Esophagus mucosa (tissue), 1 donor: ENCODE measurements at regions not wholly inside any gene's neighbourhood (a gene's known extent, or its start where the extent isn't known, plus 50 kb on each side); places are given as distances from the start of the nearest gene placed in this dataset.
"Not testable (repeated sequence)": the region's sequence is repeated elsewhere in the genome, so short reads cannot be mapped to it uniquely, and the experiment has no call there.

Source experiments
- ATAC-seq: fragments of 200-7000 bp; cut with Tn5 transposase; one replicate; pipeline ENCODE4 v1.9.1; 2020
- donor health status: DM: yes; HTN: yes; CAD: no.

GRCh38 chr3:87575550-87575949, 299.2 kb upstream of the POU1F1 start:
- ATAC-seq = no peak

DNA sequence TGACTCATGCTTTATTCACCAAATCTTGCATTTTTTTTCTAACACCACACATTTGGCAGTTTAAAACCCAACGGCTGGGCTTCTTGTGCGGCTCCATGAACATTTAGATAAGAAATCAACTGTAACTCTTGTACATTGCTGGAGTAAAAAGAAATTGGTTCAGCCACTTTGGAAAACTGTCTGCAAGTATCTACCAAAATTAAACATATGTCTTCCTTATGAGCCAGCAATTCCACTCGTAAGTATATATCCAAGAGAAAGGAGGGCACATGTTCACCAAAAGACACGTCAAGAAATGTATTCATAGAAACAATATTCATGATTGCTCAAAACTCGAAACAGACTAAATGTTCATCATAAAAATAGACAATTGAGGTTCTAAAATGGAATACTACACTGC, 291.9 kb upstream of the POU1F1 start:
- no peak for ATAC-seq

GRCh38 chr3:87564438-87564837, 288.1 kb upstream of the POU1F1 start:
- ATAC-seq = no peak

DNA sequence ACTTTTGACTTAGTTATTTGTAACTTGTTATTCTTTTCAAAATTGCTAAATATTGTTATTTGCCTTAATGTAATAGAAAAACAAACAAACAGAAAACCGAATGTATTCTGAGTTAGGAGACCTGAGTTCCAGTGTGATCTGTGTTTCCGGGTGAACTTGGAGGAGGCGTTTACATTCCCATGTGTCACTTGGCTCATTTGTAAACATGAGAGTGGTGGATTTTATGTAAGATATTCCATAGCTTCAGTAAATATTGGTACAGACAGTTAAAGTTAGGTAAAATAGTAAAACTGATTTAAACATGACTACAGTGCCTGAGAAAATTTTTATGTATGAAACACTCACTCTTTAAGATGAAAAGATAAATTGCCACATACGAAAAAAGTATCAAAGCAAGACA, 287.3 kb upstream of the POU1F1 start:
- ATAC-seq = no peak

- ATAC-seq = no peak
Observed at GRCh38 chr3:87558492-87558891, 282.1 kb upstream of the POU1F1 start.

DNA sequence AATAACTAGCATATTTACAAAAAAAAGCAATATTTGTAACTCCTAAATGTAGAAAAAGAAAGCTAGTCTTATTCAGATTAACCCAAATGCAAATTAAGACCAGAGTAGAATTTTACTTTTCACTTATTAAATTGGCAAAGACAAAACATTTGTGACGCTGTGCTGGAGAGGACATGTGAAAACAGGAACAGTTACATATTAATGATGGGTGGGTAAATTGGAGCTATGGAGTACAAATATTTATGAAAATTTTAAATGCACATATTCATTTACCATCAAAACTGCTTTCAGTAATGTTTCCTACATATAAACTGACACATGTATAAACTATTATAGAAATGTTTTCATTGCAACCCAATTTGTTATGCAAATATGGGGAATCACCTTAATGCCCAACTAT, 278.9 kb upstream of the POU1F1 start:
- no peak for ATAC-seq

DNA sequence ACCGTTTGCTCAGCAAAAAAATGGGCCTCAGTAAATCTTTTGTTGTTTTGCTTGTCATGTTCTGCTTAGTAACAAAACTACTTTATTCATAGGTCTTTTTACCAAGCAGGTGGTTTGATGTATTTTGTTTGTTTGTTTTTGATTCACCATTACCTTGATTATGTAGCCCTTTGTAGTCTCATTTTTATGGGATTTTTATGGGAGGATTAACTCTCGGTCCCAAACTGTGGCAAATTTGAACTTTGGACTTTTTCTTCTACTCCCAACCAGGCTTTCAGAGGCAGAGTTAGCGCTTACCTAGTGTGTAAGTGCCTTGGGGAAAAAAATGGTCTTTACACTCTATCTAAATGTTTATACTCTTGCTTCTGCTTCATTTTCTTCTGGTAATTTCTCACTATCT, 276.7 kb upstream of the POU1F1 start:
- no peak for ATAC-seq

- no peak for ATAC-seq
Observed at GRCh38 chr3:87550892-87551291, 274.5 kb upstream of the POU1F1 start.

DNA sequence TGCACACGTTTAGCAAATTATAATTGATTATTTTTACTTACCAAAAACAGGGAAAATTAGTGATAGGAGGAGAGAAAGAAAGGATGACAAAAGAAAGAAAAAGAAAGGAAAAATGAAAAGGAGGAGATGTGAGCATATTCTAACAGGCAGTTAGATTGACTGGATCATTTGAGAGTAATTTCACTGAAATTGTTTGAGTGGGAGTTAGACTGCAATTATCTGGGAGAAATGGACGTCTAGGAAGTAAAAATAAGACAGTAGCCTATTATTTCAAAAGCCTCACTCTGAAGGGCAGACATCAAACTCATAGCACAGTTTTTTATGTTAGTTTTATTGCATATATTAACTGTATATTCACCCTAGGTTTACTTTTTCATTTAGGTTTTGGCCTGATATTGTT, 272.8 kb upstream of the POU1F1 start:
- ATAC-seq = no peak

DNA sequence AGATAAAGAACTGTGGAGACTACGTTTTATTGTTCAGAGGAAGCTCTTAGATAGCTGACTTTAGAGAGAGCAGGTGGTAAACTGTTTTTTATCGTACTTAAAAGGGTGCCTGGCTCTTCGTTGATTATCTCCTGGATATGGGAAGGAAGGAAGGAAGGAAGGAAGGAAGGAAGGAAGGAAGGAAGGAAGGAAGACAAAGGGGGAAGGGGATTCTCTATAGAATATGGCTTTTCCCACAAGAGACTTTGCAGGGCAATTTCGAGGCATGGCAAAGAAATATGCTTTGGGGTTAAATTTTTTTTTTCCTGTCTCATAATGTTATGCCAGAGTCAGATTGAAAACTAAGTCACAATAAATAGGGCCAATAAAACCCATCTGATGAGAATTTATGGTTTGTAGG, 271.9 kb upstream of the POU1F1 start:
- ATAC-seq = no peak

GRCh38 chr3:87546216-87546615, 269.8 kb upstream of the POU1F1 start:
- no peak for ATAC-seq

DNA sequence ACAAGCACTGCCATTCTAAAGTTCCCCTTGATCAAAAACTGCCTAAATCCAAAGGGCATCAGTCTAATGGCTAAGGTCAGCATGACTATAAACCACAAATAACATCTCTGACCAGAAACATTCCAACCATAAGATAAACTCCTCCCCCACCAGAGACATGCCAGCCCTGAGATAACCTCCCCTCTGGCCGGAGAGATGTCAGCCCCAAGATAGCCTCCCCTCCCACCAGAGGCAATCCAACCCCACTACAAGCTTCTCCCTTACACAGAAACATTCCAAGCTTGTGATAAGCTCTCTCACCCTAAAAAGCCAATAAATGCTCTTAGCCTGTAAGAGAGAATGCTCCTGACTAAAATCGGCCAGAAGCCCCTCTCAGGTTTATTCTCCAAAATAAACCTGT, 267.0 kb upstream of the POU1F1 start:
- ATAC-seq = not testable (repeated sequence)

DNA sequence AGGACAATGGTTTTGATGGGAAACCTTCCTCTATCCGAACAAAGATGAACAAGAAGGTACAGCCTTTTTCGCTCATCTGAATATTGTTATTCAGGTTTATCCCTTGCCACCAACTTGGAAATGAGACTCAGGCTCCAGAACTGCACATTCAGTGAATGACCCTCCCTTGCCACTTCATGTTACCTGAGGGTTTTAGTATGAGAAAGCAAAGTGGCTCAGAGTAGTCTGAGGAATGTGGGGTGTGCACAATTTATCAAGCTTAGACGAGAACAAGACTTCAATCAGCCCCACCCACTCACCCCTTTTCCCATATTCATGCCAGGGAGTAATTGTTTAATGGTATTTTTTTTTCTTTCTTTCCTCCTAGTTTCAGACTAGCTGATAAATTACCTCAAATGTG, 265.3 kb upstream of the POU1F1 start:
- no peak for ATAC-seq

DNA sequence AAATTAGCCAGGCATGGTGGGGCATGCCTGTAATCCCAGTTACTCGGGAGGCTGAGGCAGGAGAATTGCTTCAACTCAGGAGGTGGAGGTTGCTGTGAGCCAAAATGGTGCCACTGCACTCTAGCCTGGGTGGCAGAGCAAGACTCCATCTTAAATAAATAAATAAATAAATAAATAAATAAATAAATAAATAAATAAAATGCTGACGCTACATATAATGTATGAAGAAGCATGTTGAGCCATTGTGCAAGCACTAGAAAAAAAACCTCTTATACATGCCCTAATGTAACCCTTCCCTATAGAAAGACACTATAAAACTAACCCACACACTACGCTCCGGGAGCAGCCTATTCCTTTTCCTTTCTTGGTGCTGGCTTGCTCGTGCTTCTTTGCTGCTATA, 262.3 kb upstream of the POU1F1 start:
- not testable (repeated sequence) for ATAC-seq

DNA sequence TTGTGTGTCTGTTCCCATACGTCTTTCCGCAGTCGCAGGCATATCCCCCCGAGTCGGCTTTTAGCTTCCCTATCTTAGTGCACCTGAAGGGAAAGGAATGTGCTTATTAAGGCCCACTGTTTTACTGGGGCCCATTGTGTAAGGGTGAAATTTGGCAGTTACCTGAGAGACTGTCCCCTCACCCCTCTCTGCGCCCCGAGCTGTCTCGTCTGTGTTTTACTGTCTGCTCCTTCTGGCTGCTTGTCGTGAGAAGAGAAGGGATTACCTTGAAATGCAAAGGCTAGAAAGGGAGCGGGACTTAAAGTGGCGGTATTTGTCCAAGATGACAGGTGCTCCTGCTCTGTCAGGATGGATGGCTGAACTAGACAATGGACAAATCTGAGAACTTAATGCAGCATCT, 233.0 kb upstream of the POU1F1 start:
- ATAC-seq = no peak

- no peak for ATAC-seq
Observed at GRCh38 chr3:87508921-87509320, 232.5 kb upstream of the POU1F1 start.

DNA sequence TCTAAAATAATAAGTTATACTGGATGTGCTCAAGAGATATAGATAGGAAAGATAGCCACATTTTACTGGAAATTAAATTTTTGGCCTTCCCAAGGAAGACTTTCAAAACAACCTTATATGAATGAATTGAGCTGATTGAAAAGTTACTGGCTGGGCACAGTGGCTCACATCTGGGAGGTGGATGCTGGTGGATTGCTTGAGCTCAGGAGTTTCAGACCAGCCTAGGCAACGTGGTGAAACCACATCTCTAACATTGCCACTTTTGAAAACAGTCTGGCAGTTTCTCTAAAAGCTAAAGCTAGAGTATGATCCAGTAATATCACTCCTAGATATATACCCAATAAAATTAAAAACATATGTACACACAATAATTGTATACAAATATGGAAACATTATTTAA, 231.4 kb upstream of the POU1F1 start:
- no peak for ATAC-seq

DNA sequence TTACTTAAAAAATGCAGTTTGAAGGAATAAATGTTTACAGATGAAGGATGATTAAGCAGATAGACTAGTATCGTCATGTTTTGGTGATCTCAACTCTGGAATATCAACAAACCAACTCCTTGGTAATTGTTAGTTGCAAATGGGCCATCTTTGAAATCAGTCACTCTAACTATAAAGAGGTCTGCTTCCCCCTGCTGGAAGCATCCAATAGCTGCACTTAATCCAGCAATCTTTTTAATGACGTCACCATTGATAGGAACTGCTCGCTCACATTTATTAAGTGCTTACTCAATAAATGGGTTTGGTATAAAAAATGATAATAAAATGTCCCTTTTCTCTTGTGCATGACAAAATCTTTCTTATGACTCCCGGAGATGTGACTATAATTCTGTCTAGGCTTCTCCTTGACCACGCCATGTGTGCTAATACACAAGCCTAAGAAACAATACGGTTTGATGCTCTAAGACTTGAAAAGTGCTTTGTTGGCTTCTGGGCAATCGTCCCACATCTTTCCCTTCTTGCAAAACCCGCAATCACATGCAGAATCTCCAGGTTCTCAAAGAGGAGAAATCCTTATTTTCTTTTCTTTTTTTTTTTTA, 227.6 kb upstream of the POU1F1 start:
- ATAC-seq = peak; percentile 64

DNA sequence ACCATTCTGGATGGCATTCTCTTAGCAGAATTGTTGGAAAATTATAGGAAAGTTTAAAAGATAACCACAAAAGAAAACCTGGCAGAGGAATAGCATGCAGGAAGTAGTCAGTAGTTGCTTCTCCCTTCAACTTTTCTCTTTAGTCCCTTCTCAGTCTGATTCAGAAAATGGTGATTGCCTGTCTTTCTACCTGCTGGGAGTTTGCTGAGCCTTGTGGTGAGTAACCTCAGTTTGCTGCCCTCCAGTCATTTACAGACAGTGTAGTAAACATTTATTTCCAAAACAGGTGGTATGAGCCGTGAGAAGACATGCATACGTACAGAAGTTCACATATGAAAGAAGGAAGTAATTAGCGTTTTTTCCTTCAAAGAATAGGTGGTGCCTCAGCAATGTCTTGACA, 224.7 kb upstream of the POU1F1 start:
- ATAC-seq = no peak

DNA sequence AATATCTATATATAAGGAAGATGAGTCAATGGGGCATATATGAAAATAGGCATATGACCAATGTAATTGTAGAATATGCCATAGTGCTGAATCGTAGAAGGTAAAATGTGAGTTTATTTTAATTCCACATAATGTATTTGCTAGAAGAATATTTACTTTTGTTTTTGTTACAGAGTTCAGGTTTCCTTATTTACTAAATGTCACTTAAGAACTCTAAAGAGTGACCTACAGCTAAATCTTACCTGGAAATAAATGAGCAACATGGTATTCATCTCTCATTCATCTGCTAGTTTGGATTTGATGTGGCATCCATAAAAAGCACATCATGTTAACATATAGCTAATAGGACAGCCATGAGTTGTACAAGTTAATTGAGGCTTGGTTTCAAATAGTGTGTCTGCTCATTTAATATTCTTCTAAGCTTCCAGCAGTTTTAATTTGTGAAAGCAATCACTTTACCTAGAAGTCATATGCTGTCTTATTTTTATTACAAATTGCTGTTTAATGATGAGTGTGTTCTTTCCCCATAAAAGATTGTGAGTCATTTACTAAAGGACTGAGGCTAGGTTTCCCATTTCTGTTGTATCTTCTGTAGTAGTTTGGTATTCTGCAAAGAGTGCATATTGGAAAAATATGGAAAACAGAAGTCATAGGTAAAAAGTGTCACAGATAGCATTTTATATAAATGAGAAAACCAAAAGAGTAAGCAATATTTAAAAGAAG, 222.1 kb upstream of the POU1F1 start:
- ATAC-seq = no peak

GRCh38 chr3:87495938-87496337, 219.6 kb upstream of the POU1F1 start:
- ATAC-seq = no peak

- no peak for ATAC-seq
Observed at GRCh38 chr3:87494264-87494663, 217.9 kb upstream of the POU1F1 start.

- ATAC-seq = no peak
Observed at GRCh38 chr3:87491843-87492242, 215.5 kb upstream of the POU1F1 start.

GRCh38 chr3:87489892-87490291, 213.5 kb upstream of the POU1F1 start:
- no peak for ATAC-seq

DNA sequence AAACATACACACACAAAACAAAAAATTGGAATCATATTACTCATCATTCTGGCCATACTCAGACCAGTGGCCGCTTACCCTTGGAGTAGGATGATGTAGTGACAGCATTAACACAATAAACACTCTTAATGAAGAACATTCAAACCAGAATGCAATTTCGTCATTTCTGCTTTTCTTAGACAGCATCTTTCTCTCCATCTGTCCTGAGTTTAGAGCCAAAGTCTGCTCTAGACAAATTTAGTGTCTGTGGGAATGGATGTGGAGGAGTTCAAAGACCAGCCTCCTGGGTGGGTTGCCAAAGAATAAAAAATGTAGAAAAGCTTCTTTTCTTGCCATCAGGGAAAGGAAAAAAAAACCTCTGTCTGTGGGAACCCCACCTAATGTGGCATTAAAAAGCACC, 212.4 kb upstream of the POU1F1 start:
- no peak for ATAC-seq
